Left lobe of liver (tissue), 2 donors: ENCODE measurements at regions not wholly inside any gene's neighbourhood (a gene's known extent, or its start where the extent isn't known, plus 50 kb on each side); places are given as distances from the start of the nearest gene placed in this dataset.
"Not testable (repeated sequence)": the region's sequence is repeated elsewhere in the genome, so short reads cannot be mapped to it uniquely, and the experiment has no call there.

ENCODE experiments used
- ATAC-seq: fragments of 200-7000 bp; cut with Tn5 transposase; one replicate; pipeline ENCODE4 v1.9.1; 2020; ENCODE audit warnings: mild to moderate bottlenecking, moderate library complexity
- DNase-seq: peaks from one replicate; pipeline ENCODE4 v3.0.0-alpha.2; 2020; ENCODE audit warnings: low spot score
- donor health status: DM: no; HTN: no; CAD: no; lungs with moderate emphysema.
- donor health status: DM: no; HTN: yes; CAD: no.

GRCh38 chr9:115765060-115765459 is 388.5 kb upstream of the PAPPA start:
- ATAC-seq (peak; percentile 94), DNase-seq (peak; percentile 51)

- DNase-seq (no peak), ATAC-seq (no peak)
These were observed 387.1 kb upstream of the PAPPA start for GRCh38 chr9:115766370-115766955.

GRCh38 chr9:115770521-115770920 is 383.1 kb upstream of the PAPPA start:
- ATAC-seq (no peak), DNase-seq (no peak)

- DNase-seq = no peak
- no peak for ATAC-seq
These were observed 377.9 kb upstream of the PAPPA start for GRCh38 chr9:115775659-115776058.

GRCh38 chr9:115777610-115778009 is 376.0 kb upstream of the PAPPA start:
- no peak for DNase-seq
- ATAC-seq = no peak

- no peak for ATAC-seq
- no peak for DNase-seq
These were observed 372.4 kb upstream of the PAPPA start for GRCh38 chr9:115781070-115781736.

GRCh38 chr9:115786321-115786720 is 367.3 kb upstream of the PAPPA start:
- DNase-seq (no peak), ATAC-seq (no peak)

GRCh38 chr9:115790520-115790919 is 363.1 kb upstream of the PAPPA start:
- DNase-seq = no peak
- no peak for ATAC-seq

GRCh38 chr9:115794921-115795475 is 358.6 kb upstream of the PAPPA start:
- ATAC-seq = no peak
- no peak for DNase-seq

GRCh38 chr9:115799734-115800133 is 353.9 kb upstream of the PAPPA start:
- no peak for ATAC-seq
- no peak for DNase-seq

GRCh38 chr9:115804206-115804605 is 349.4 kb upstream of the PAPPA start:
- DNase-seq (no peak), ATAC-seq (no peak)

- DNase-seq (no peak), ATAC-seq (peak; percentile 64)
These were observed 345.5 kb upstream of the PAPPA start for GRCh38 chr9:115808108-115808507.

GRCh38 chr9:115808695-115809094 is 344.9 kb upstream of the PAPPA start:
- ATAC-seq (no peak), DNase-seq (no peak)

GRCh38 chr9:115810166-115810565 is 343.4 kb upstream of the PAPPA start:
- no peak for DNase-seq
- ATAC-seq = no peak

GRCh38 chr9:115814081-115814480 is 339.5 kb upstream of the PAPPA start:
- DNase-seq (no peak), ATAC-seq (no peak)

- no peak for ATAC-seq
- DNase-seq = no peak
These were observed 337.8 kb upstream of the PAPPA start for GRCh38 chr9:115815786-115816185.

GRCh38 chr9:115818651-115819050 is 334.9 kb upstream of the PAPPA start:
- ATAC-seq, DNase-seq: not testable (repeated sequence)

- ATAC-seq = no peak
- DNase-seq = no peak
These were observed 321.6 kb upstream of the PAPPA start for GRCh38 chr9:115832031-115832430.

- ATAC-seq (no peak), DNase-seq (no peak)
These were observed 316.0 kb upstream of the PAPPA start for GRCh38 chr9:115837618-115838017.

- no peak for DNase-seq
- no peak for ATAC-seq
These were observed 315.2 kb upstream of the PAPPA start for GRCh38 chr9:115838417-115838816.

- not testable (repeated sequence) for DNase-seq, ATAC-seq
These were observed 309.2 kb upstream of the PAPPA start for GRCh38 chr9:115844433-115844832.

GRCh38 chr9:115845648-115846312 is 307.8 kb upstream of the PAPPA start:
- no peak for DNase-seq
- no peak for ATAC-seq
